GM19455 (cell line): ENCODE measurements at regions not wholly inside any gene's neighbourhood (a gene's known extent, or its start where the extent isn't known, plus 50 kb on each side); places are given as distances from the start of the nearest gene placed in this dataset.

Source experiments
- ATAC-seq: cut with Tn5 transposase; IDR thresholded peaks from one replicate; pipeline ENCODE4 v1.9.1; 2021; ENCODE audit not compliant: unreplicated experiment

DNA sequence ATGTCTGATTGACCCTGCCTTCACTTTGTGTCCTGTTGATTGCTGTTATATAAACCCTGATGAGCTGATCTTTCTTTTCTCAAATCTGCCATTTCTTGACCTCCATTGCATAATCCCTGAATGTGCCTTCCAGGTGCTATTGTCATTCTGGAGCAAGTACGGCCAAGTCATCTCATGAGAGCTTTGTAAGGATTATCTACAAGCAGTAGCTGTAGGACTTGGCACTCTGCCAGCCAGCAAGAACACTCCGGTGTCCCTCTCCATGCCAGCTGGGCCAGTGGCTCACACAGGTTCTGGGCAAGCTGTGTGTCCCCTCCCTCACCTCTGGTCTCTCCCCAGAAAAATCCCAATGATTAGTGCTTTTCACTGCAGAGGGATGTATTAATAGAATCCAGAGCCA lies 348.1 kb downstream of the FOXO1 start:
- no peak for ATAC-seq

DNA sequence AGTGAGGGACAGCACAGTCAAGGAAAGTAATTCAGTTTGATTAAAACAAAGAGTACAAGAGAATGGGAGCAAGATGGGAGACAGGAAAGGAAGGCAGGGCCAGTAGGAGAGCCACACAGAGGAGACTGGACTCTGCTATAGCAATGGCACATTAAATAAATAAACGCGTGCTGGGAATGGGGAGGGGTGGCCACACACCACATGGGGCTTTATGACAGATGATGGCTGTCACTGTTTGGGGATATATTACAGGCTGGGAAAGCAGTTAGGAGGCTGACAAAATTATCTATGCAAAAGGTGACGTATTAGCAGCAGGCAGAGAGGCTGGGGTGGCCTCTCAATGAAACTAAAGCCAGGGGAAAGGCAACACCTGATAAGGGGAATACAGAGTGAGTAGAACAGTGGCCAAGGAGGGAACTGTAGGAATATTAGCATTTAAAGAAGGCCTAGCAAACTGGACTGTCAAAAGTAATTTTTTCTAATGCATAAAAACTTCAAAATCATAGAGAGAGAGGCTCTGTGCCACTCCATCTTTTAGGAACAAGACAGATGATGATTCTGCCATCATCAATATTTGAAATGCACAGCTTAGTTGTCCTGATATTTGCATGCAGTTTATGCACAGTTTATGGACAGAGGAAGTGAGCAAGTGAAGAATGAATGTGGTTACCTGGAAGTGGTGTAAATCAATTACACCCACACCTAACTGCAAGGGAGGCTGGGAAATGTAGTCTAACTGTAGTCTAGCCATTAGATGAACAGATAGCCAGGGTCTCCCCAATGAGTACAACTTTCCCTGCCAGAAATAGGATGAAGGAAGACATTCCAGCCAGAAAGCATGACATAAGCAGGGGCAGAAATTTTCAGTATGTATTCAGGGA lies 346.5 kb downstream of the FOXO1 start:
- ATAC-seq, result no peak

GRCh38 chr13:40328091-40328490 lies 338.4 kb downstream of the FOXO1 start:
- no peak for ATAC-seq

- ATAC-seq, result no peak
Measured at GRCh38 chr13:40329781-40330485, 336.5 kb downstream of the FOXO1 start.

- ATAC-seq, result no peak
Measured at GRCh38 chr13:40330950-40331349, 335.5 kb downstream of the FOXO1 start.

DNA sequence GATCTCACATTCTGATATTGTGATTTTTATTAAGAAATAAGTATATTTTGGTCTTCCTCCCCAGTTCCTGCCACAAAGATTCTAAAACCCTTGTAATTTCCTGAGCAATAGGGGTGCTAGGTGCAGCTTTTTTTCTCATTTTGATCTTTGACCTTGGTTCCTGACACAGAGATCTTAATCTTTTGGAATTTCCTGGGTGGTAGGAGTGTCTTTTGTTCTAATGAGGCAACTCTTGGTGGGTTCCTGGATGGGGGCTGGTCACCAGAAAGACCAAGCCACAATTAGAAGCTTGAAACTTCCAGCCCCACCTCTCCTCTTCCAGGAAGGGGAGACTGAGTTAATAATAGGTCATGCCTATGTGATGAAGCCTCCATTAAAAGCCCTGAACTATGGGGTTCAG lies 334.6 kb downstream of the FOXO1 start:
- ATAC-seq, result no peak

DNA sequence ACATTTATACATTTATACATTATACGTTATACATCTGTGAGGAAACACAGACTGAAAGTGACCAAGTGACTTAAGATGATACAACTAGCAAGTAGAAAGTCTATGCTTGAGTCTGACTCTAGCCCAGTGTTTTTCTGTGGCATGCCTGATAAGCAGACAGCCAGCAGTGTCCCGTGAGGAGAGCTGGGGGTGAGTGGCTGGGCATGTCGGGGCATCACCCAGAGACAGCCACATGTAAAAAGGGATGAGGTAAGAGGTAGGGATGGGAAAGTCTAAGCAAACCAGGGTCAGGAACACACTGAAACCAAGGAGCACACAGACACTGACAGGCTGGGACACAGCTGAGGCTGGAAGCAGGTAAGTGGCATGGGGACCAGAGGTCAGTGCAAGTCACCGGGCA lies 333.2 kb downstream of the FOXO1 start:
- ATAC-seq, result no peak

DNA sequence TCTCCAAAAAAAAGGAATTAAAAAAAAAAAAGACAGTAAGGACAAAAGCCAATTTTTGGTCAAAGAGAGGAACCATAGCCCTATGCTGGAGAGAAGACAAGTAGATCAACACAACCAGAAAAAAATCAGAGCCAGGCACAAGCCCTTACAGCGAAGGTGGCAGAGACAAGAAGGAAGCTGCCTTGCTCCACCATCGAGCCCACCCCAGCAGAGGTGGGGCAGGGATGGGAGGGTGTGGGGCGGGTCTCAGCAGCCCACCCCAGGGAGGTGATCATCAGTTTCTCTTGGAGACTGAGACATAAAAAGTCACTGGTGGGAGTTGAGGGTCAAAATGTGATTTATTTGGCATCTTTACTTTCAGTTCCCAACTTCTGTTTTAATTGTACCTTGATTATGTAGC lies 332.4 kb downstream of the FOXO1 start:
- ATAC-seq, result no peak

DNA sequence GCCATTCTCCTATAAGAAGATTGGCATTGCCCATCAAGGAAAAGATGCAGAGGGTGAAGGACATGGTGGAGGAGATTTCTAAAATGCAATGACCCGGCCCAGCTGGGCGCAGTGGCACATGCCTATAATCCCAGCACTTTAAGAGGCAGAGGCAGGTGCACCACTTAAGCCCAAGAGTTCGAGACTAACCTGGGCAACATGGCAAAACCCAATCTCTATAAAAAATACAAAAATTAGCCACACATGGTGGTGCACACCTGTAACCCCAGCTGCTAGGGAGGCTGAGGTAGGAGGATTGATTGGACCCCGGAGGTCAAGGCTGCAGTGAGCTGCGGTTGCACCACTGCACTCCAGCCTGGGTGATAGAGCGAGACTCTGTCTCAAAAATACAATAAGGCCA lies 331.8 kb downstream of the FOXO1 start:
- ATAC-seq, result no peak

DNA sequence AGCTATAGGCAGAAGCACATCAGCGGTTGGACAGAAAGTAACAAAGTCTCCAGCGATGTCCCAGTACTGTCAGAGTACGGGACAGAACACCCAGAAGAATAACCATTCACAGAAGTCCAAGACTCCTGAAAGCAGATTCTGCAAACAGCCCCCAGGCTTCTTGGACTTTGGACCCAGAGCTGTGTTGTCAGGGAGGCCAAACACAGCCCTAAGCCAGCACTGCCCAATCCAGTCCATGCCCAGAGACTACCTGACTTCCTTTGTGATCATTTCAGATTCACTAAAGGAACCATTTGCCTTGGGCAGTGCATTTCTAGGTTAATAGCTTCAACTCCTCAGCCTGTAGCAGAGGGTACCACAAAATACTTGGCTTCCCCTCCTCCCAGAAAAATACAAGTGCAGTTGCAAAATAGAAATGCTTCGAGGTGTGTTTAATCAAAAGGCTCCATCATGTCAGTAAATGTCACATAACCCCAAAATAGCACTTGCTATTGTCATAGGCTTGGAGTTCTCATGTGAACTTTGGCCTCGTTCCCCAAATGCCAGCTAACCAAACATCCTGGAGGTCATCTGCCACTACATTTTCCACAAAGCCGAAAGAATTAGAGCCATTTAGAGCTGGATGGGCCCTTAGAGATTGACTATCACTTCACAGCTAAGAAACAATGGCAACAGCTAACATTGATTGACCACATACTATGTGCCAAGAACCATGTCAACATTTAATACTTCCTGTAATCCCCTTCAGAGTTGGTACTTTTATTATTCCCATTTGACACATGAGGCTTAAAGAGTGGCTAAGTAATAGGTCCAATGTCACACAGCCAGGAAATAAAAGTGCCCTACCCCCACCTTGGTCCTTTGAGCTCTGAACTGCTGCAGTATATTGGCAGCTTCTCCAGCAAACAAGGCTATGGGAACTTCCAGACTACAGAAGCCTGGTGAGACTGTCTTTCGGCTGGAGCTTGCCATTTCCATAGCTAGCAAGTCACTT lies 329.9 kb downstream of the FOXO1 start:
- no peak for ATAC-seq

DNA sequence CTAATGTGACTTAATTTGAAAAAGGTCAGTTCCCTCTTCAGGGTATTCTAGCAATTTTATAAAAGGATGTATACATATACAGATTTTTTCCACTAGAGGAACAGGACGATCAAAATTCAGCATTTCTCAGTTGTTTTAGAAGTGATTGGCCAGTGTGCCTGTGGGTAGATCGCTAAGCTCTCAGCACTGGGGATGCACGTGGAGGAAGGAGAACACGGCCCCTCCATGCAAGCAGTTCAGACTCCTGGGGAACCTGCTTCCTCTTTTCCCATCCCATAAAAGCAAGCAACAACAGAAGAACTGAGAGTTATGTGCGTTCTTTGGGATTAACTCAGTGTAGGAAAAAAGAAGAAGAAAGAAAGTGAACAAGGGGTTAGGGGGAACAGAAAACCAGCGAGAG lies 328.8 kb downstream of the FOXO1 start:
- ATAC-seq, result no peak

GRCh38 chr13:40338217-40338616 lies 328.2 kb downstream of the FOXO1 start:
- ATAC-seq, result no peak

DNA sequence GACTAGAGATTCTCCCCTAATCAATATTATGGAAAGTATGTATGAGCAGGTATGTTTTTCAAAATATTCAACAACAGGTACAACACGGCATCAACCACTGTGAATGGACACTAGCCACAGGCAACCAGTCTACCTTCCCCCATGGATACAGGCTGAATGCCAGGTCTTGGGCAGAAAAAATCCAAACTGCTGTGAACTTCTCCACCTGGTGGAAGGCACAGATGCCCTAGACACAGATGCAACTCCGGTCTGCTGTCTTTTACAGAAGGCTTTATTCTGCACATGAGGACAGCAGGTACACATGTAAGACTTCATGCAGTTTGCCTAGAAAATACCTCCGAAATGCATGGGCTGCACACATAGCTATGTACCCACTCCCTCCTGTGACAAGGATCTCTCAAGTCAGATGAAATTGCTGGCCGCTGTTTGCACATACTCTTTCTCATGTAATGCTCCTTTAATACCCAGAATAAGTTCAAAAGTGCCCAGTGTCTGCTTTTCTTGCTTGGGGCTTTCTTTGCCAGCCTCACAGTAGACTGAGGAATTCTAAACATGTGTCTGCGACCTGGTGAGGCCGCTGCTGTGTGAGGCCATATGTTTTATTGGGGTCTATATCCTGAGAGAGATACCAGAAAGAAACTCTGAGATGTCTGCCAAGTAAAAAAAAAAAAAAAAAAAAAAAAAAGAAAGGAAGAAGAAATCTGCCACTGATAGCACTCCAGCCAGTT lies 325.9 kb downstream of the FOXO1 start:
- ATAC-seq, result no peak

- no peak for ATAC-seq
Measured at GRCh38 chr13:40341096-40341471, 325.4 kb downstream of the FOXO1 start.

GRCh38 chr13:40341501-40341900 lies 324.9 kb downstream of the FOXO1 start:
- no peak for ATAC-seq

DNA sequence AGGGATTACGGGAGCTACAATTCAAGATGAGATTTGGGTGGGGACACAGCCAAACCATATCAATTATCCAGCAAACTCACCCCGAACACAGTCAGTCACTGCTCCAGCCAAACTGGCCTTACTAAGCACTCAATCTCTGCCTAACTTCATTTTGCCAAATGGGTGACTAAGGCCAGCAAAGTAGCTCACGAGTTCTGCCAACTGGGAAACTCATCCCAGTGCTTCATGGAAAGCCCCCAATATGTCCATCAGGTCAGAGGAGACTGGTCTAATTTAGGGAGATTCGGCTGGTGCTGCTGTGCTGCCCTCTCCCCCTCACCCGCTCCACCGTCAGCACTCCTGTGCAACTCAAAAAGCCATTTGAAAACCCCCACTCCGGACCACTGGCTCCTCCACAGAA lies 324.0 kb downstream of the FOXO1 start:
- ATAC-seq, result no peak

DNA sequence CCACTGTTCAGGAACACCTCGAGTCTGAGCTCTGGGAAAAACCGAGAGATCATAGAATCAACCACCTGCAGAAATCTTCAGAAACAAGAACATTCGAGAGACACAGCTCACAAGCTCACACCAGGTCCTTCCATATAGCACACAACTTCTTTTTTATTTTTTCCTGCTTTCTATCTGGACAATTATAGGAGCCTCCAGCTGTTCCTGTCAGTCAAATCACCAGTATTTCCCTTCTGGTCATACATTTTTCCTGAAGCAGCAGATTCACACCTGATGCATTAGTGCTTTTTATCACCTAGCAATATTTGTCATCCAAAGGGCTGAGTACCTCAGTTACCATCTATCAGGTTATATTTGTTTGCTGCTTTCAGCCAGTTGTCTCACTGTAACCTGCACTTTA lies 323.5 kb downstream of the FOXO1 start:
- no peak for ATAC-seq

DNA sequence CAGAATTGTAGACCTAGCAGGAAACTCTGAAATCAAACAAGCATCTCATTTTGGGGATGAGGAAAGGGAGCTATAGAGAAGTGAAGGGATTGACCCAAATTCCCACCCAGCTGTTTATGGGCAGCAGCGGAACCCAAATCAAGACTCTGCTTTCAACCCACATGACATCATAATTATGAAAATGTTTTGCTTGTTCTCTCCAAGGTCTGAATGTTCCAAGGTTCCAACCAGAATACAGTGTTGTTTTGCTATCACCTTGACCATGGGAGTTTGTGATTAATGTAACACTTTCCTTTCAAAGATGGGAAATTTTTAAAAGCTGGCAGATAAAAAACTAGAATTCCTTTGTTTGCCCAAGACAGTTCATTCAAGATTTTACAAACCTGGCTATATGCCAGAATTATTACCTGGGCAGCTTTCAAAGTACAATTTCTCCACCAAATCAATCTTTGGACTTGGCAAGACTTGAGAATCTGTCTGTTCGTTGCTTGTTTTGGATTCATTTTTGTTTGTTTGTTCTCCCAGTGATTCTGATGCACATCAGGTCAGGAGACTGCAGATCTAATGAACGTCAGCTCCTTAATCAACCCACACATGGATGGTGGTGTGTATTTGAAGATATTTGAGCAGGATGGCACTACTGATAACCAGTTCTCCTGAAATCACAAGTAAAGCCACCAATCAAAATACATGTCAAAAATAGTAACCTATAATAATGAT lies 322.7 kb downstream of the FOXO1 start:
- no peak for ATAC-seq

- ATAC-seq, result no peak
Measured at GRCh38 chr13:40344270-40345148, 321.9 kb downstream of the FOXO1 start.
